K562 (cell line): ENCODE measurements at regions not wholly inside any gene's neighbourhood (a gene's known extent, or its start where the extent isn't known, plus 50 kb on each side); places are given as distances from the start of the nearest gene placed in this dataset.
A peak's percentile ranks its signal among the peaks of the same experiment; 100 is the strongest.

ENCODE experiments used
- ATAC-seq: fragments of 200-7000 bp; cut with Tn5 transposase; 3 replicates; pipeline ENCODE4 v1.9.1; 2020; ENCODE audit warnings: moderate library complexity
- BruUV-seq: library from RNA; stranded (reverse); fragments of 400-500 nt; replicated peaks from 2 replicates; lab custom pipeline; 2021; lab: Mats Ljungman, UMichigan
- CTCF ChIA-PET: fragments of 300-600 bp; formaldehyde crosslinking; extraction: SDS; loops from one replicate; lab custom pipeline; 2021; ENCODE audit warnings: low intra/inter-chr PET ratio; lab: Yijun Ruan, JAX
- POLR2A ChIA-PET: fragments of 300-600, 350-650 bp; sonication (Branson Sonifier 250); formaldehyde crosslinking; extraction: SDS; loops from one replicate; lab custom pipeline; 2021; ENCODE audit warnings: antibody characterized with exemption, inconsistent platforms; lab: Yijun Ruan, JAX
- DNase-seq, 4 experiments: peaks; one replicate each; pipeline versions ENCODE4 v3.0.0 to v3.0.0-alpha.2; 2011 to 2018; ENCODE audit warnings: low spot score in 3 of 4, mixed read lengths in 3 of 4; ENCODE audit errors: extremely low read depth in 1 of 4
- FAIRE-seq: peaks from 2 replicates; lab custom pipeline; 2011; peaks lifted over from hg19 to GRCh38; lab: Jason Lieb, UNC
- H2AFZ ChIP-seq: 2 replicates; pipeline ENCODE4 v1.6.0; 2011; ENCODE audit warnings: low read depth, low read length, control low read depth, inconsistent platforms
- H3K27ac ChIP-seq: fragments of 200-600 bp; 3 replicates; pipeline ENCODE4 v1.8.0; 2011; ENCODE audit warnings: low read depth, mild to moderate bottlenecking, control low read depth, inconsistent platforms, low read length, moderate library complexity, mixed read lengths; ENCODE audit errors: extremely low read depth
- H3K27me3 ChIP-seq, 2 experiments: fragments of 300-600 bp in 1 of 2; 2 replicates in 1 of 2; 3 replicates in 1 of 2; pipeline versions ENCODE4 v1.6.0 to v1.8.0; 2011; ENCODE audit warnings: inconsistent platforms in 2 of 2, low read length in 2 of 2, mild to moderate bottlenecking in 1 of 2, mixed read lengths in 1 of 2, moderate library complexity in 1 of 2; ENCODE audit not compliant: control insufficient read depth in 2 of 2, insufficient read depth in 2 of 2
- H3K36me3 ChIP-seq: fragments of 300-600 bp; 3 replicates; pipeline ENCODE4 v1.8.0; 2011; ENCODE audit warnings: mild to moderate bottlenecking, low read length, inconsistent platforms; ENCODE audit not compliant: control insufficient read depth, insufficient read depth
- H3K4me1 ChIP-seq, 2 experiments: fragments of 200-600 bp in 1 of 2; replicated peaks in 1 of 2; 2 replicates in 1 of 2; 3 replicates in 1 of 2; pipeline versions ENCODE4 v1.5.1 to v1.8.0; 2011; ENCODE audit warnings: inconsistent platforms in 2 of 2, low read length in 2 of 2, mild to moderate bottlenecking in 1 of 2, mixed read lengths in 1 of 2, moderate library complexity in 1 of 2; ENCODE audit not compliant: control insufficient read depth in 2 of 2, insufficient read depth in 2 of 2
- H3K4me2 ChIP-seq: 2 replicates; pipeline ENCODE4 v1.6.1; 2011; ENCODE audit warnings: low read length, control low read depth, inconsistent platforms, mixed read lengths; ENCODE audit not compliant: insufficient read depth
- H3K4me3 ChIP-seq: fragments of 200-600 bp; sonication (generic), shearing (Covaris generic); 2 replicates; pipeline ENCODE4 v1.5.1; 2016; ENCODE audit warnings: control low read depth, inconsistent platforms
- H3K79me2 ChIP-seq: fragments of 200-600 bp; 3 replicates; pipeline ENCODE4 v1.8.0; 2011; ENCODE audit warnings: low read length, inconsistent platforms; ENCODE audit not compliant: control insufficient read depth, insufficient read depth
- H3K9ac ChIP-seq, 2 experiments: 2 replicates each; pipeline versions ENCODE4 v1.6.0 to v1.6.1; 2011; ENCODE audit warnings: low read depth in 2 of 2, low read length in 2 of 2, control low read depth in 1 of 2, inconsistent platforms in 1 of 2, mild to moderate bottlenecking in 1 of 2, mixed read lengths in 1 of 2; ENCODE audit not compliant: insufficient read depth in 1 of 2
- H3K9me1 ChIP-seq: one replicate; pipeline ENCODE4 v1.6.0; 2011; ENCODE audit warnings: inconsistent platforms, mild to moderate bottlenecking, low read length, moderate library complexity; ENCODE audit not compliant: control insufficient read depth, insufficient read depth
- H3K9me3 ChIP-seq: replicated peaks from 2 replicates; pipeline ENCODE4 v1.5.1; 2011; ENCODE audit warnings: low read depth, low read length, inconsistent platforms; ENCODE audit not compliant: control insufficient read depth, insufficient read depth
- H4K20me1 ChIP-seq: replicated peaks from 2 replicates; pipeline ENCODE4 v1.6.1; 2011; ENCODE audit warnings: low read length, inconsistent platforms, mixed read lengths; ENCODE audit not compliant: control insufficient read depth, insufficient read depth
- ARID3B ChIP-seq: fragments of 250-450 bp; sonication (Bioruptor Pico); IDR thresholded peaks from 2 replicates; pipeline ENCODE4 v1.4.0; 2020; ENCODE audit warnings: borderline replicate concordance
- ATF3 ChIP-seq, 2 experiments: fragments of 450-650 bp in 1 of 2; sonication (generic) in 1 of 2; formaldehyde crosslinking in 1 of 2; IDR thresholded peaks in 1 of 2; conservative IDR thresholded peaks in 1 of 2; 2 replicates each; pipeline versions ENCODE4 v1.6.1 to v1.8.1; 2016 to 2023; ENCODE audit warnings: mild to moderate bottlenecking in 2 of 2, moderate library complexity in 2 of 2, inconsistent platforms in 1 of 2, missing genetic modification reagents in 1 of 2
- CBX8 ChIP-seq: fragments of 200-600 bp; sonication (generic); IDR thresholded peaks from 2 replicates; pipeline ENCODE4 v1.6.1; 2012; ENCODE audit warnings: borderline replicate concordance, mixed run types, low read depth, mild to moderate bottlenecking, moderate library complexity, mixed read lengths, low read length, control low read depth, inconsistent platforms; ENCODE audit not compliant: poor library complexity, severe bottlenecking; ENCODE audit errors: extremely low read depth
- FOXO4 ChIP-seq: fragments of 450-650 bp; formaldehyde crosslinking; IDR thresholded peaks from 2 replicates; pipeline ENCODE4 v1.4.0; 2020; ENCODE audit warnings: mild to moderate bottlenecking, moderate library complexity
- WGBS: fragments of 100-300 bp; shearing (Covaris generic); methylation state at CpG from one replicate; pipeline ENCODE4 v1.1.6; 2016; ENCODE audit warnings: low coverage, mixed read lengths; ENCODE audit not compliant: insufficient coverage; ENCODE audit errors: missing lambda C conversion rate; 5-methylcytosine and 5-hydroxymethylcytosine counted together
- in situ Hi-C: fragments of 300-500 bp; cut with MboI; formaldehyde crosslinking; loops from 4 replicates; pipeline ENCODE4 v1.15.0; 2018; ENCODE audit warnings: inconsistent platforms, mixed read lengths
- intact Hi-C: fragments of 100-400 bp; cut with micrococcal nuclease; formaldehyde crosslinking; loops from 2 replicates; pipeline ENCODE4 v1.14.2; 2022

GRCh38 chr7:106176414-106177299 is 64.5 kb upstream of the SYPL1 start (continued):
- no peak for TF ChIP-seq CBX8

- Histone ChIP-seq H3K9me1 (no peaks in the 10 kb centered on the region), H3K9ac (no peak overlapping the region), H3K9me3 (no peaks in the 10 kb centered on the region), H3K36me3 (no peaks in the 10 kb centered on the region), H2AFZ (no peak overlapping the region), H3K27me3 (peaks cover 0 to 5% of the 10 kb centered on the region in 2 experiments; a peak in 1 of 5 replicates), H3K4me3 (no peak overlapping the region), H3K4me1 (peaks cover 0 to 5% of the 10 kb centered on the region in 2 experiments; a peak in 3 of 5 replicates), H3K27ac (no peak overlapping the region), H3K4me2 (no peak overlapping the region), H4K20me1 (no peaks in the 10 kb centered on the region), H3K79me2 (no peaks in the 10 kb centered on the region)
- POLR2A ChIA-PET, result no interaction called here
- CTCF ChIA-PET, result interaction anchor here (1.2 kb wide), 1 partner anchor 485 kb away, joined by 3 read pairs; the partner anchor contains the start of gene CCDC71L
- no TSS peak for BruUV-seq
- in situ Hi-C loops (loop anchor here (5.0 to 10.0 kb wide), 5 partner anchors 197 to 572 kb away; no protein-coding TSS in a partner anchor), intact Hi-C loops (no loop called here)
- no peak for FAIRE-seq
- DNase-seq, result no peak
- TF ChIP-seq FOXO4 (CRISPR knock-in tag) (no peak), ARID3B (no peak), ATF3 (IDR thresholded peaks at IDR 0.05) (0 out of 2 replicates have a peak, but pooled peaks have one; percentile 11), ATF3 (CRISPR knock-in tag; conservative IDR thresholded peaks at IDR 0.05) (no peak)
- WGBS, result 10% methylated on average over 1 of the region's 1 CpG
- ATAC-seq, result no peak
Measured at GRCh38 chr7:106175507-106175906, 63.4 kb upstream of the SYPL1 start.
